GM12865 (cell line): ENCODE measurements at regions not wholly inside any gene's neighbourhood (a gene's known extent, or its start where the extent isn't known, plus 50 kb on each side); places are given as distances from the start of the nearest gene placed in this dataset.
"Not testable (repeated sequence)": the region's sequence is repeated elsewhere in the genome, so short reads cannot be mapped to it uniquely, and the experiment has no call there.

Experiments used
- DNase-seq: peaks from one replicate; pipeline ENCODE4 v3.0.0; 2010; ENCODE audit warnings: low read depth
- H3K4me3 ChIP-seq: 2 replicates; pipeline ENCODE4 v1.5.1; 2011; ENCODE audit warnings: mild to moderate bottlenecking, low read depth, low read length, control low read depth
- TF ChIP-seq, protein P1 (sequence below): IDR thresholded peaks from 2 replicates; pipeline ENCODE4 v1.5.1; 2011; ENCODE audit warnings: low read length, control low read depth, low read depth, inconsistent platforms; ENCODE audit not compliant: insufficient read depth; ENCODE audit errors: missing control alignments

DNA sequence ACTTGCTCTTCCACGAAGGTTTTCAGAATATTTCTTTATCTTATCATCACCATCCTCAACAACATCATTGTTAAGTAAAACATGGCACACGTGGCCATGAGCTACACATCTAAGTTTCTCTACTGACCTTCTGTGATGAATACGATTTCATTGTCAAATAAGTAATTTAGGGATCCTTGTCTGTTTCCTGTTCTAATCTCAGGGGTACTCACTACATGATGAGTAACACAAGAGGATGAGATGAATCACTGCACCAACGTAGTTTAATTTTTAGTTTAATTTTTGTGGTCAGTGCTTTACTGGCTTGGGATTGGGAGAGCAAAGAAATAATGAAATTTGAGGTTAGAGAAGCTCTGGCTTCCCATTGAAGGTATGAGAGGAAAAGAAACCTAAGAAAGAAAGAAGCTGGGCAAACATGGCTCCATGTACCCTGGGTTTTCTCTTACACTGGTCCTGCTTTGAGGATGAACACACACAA is 461.9 kb upstream of the KLF6 start:
- TF ChIP-seq, protein P1, sequence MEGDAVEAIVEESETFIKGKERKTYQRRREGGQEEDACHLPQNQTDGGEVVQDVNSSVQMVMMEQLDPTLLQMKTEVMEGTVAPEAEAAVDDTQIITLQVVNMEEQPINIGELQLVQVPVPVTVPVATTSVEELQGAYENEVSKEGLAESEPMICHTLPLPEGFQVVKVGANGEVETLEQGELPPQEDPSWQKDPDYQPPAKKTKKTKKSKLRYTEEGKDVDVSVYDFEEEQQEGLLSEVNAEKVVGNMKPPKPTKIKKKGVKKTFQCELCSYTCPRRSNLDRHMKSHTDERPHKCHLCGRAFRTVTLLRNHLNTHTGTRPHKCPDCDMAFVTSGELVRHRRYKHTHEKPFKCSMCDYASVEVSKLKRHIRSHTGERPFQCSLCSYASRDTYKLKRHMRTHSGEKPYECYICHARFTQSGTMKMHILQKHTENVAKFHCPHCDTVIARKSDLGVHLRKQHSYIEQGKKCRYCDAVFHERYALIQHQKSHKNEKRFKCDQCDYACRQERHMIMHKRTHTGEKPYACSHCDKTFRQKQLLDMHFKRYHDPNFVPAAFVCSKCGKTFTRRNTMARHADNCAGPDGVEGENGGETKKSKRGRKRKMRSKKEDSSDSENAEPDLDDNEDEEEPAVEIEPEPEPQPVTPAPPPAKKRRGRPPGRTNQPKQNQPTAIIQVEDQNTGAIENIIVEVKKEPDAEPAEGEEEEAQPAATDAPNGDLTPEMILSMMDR: no peak
- DNase-seq: no peak
- H3K4me3 ChIP-seq: no peak overlapping the region

DNA sequence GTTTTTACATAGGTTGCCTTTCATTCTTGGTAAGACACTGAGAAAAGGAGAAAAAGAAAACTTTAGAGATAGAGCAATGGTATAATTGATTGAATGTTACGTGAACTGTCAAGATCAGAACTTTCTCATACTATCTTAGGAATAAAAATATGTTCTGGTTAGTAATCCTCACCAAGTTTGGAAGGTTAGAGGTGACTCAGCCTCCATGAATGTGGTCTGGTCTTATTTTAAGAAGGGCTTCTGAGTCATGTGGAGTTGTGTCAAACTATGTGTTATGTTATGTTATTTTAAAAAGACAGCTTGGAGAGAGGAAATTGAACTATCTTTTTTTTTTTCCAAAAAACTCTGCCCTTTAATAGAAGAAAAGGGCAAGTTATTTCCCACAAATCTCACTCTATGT is 458.6 kb upstream of the KLF6 start:
- TF ChIP-seq, protein P1: no peak
- no peak for DNase-seq

DNA sequence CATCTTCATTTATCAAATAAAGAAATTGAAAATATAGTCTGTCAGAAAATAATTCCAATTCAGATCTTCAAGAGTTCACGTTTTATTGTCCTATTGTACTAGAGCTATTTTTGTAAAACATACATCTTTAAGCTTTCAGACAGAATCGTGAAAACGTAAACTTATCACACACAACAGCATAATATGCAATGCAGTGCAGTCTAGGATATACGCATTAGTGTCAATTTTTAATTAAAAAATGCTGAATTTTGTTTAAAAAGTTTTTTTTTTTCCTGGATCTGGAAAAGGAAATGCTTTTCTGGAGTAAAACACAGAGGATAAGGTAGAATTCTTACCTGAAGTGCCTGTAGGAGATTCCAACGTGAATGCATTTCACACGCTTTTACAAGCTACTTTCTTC is 458.2 kb upstream of the KLF6 start:
- H3K4me3 ChIP-seq: no peak overlapping the region
- TF ChIP-seq, protein P1: no peak
- DNase-seq: no peak

More for the DNA sequence above, 458.6 kb upstream of the KLF6 start:
- no peak overlapping the region for H3K4me3 ChIP-seq

DNA sequence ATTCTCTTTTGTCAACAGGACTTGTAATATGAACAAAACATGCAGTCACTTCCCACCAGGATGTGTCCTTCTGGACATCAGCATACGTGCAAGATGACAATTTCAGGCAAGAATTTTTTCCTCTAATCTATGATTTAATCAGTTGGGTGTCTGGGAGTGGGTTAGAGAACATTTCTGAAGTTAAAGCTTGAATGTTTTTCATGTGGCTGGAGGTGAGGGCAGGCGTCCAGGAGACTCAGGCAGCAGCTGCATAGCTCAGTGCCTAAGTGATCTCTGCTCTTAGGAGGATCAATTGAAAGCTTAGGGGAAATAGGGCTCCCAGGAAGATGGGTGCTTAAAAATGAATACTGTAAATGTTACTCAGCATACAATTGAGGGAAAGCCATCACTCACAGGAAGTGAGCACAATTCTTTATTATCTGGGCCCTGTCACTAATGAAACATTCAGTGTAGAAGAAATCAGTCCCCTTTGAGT is 457.6 kb upstream of the KLF6 start:
- no peak overlapping the region for H3K4me3 ChIP-seq
- no peak for DNase-seq
- TF ChIP-seq, protein P1: no peak

DNA sequence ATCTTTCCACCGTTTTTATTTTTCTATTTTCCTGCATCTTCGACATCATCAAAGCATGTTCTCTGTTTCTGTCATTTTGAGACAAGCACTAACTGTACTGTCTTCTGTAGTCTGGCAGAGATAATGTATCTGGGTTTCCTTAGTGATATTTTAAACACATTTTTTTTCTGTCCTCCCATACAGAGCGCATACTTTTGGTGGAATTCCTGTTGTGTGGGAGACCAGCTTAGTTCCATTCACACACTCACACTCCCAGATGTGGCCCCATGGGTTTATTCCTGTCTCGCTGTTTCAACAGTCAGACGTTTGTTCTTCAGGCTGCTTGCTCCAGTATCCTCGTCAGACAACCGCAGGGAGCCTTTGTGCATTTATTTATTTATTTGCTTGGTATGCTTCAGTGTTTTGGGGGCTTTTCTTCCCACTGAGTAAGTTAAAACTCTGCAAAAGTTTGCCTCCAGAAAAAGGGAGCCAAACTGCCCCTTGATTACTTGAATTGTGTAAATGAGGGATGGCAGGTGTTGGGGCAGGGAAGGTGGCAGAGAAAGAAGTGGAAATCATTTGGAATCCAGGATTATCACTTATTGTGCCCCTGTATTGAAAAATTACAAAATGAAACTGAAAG is 456.8 kb upstream of the KLF6 start:
- DNase-seq: no peak
- TF ChIP-seq, protein P1: no peak
- no peak overlapping the region for H3K4me3 ChIP-seq

DNA sequence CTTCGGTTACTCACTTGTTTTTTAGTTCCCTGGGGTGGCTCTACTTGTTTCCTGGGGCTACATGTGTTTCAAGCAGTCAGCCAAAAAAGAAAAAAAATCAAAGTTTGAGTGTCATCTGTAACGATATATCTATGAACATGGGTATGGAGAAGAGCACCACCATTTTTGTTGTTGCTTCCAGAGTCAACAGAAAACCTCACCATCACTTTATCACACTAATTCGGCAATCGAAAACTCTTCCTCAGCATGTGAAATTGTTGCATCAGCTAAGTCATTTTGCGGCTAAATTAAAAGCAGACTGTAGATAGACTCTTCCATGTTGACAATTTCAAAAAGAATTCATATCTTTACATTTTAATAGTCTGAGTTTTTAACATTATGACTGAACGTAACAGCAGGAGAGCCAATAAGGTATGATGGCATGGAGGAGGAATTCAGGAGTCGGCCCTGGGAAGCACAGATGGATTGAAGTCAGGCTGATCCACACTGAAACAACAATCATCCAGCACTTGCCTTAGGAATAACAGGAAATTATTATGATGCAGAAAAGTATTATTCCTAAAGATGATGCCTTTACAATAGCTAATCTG is 455.7 kb upstream of the KLF6 start:
- TF ChIP-seq, protein P1: no peak
- no peak for DNase-seq
- no peak overlapping the region for H3K4me3 ChIP-seq

DNA sequence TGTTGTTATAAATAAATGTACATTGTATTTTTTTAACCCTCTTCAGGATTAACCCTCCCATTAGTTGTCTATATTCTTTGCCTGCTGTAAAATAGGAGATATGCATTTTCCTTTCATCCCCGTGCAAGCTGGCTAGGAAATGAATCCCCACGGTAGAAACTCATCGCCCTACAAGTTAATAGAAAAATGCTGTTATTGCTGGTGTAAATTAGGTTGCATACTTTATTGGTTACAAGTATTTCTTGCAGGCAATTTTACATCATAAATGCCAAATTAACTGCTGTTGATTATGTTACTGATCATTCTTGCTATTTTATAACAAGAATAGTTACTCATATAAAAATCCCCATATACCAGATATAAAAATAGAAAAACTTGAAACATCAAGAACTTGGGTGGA is 454.2 kb upstream of the KLF6 start:
- no peak overlapping the region for H3K4me3 ChIP-seq
- DNase-seq: no peak
- TF ChIP-seq, protein P1: no peak

DNA sequence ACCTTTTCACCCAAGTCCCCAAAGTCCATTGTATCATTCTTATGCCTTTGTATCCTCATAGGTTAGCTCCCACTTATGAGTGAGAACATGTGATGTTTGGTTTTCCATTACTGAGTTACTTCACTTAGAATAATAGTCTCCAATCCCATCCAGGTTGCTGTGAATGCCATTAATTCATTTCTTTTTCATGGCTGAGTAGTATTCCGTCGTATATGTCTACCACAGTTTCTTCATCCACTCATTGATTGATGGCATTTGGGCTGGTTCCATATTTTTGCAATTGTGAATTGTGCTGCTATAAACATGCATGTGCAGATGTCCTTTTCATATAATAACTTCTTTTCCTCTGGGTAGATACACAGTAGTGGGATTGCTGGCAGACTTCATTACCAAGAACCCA is 451.9 kb upstream of the KLF6 start:
- not testable (repeated sequence) for DNase-seq, H3K4me3 ChIP-seq
